ENCODE measurements at regions not wholly inside any gene's neighbourhood (a gene's known extent, or its start where the extent isn't known, plus 50 kb on each side); places are given as distances from the start of the nearest gene placed in this dataset.

GRCh38 chr18:48488388-48488850 is 50.4 kb upstream of the CTIF start:
- no peak for DNase-seq

GRCh38 chr18:48486754-48487153 is 52.1 kb upstream of the CTIF start:
- DNase-seq = no peak

GRCh38 chr18:48485828-48486405 is 52.9 kb upstream of the CTIF start:
- DNase-seq = no peak

GRCh38 chr18:48481092-48481491 is 57.7 kb upstream of the CTIF start:
- no peak for DNase-seq

- no peak for DNase-seq
These were observed 59.3 kb upstream of the CTIF start for GRCh38 chr18:48479531-48479930.

- DNase-seq = no peak
These were observed 61.5 kb upstream of the CTIF start for GRCh38 chr18:48477348-48477747.

- DNase-seq = no peak
These were observed 62.3 kb upstream of the CTIF start for GRCh38 chr18:48476550-48476917.

- DNase-seq = peak; percentile 16
These were observed 62.9 kb upstream of the CTIF start for GRCh38 chr18:48475635-48476549.

GRCh38 chr18:48473816-48474215 is 64.6 kb upstream of the ZBTB7C start:
- no peak for DNase-seq

GRCh38 chr18:48472610-48473009 is 63.4 kb upstream of the ZBTB7C start:
- no peak for DNase-seq

- DNase-seq = no peak
These were observed 61.4 kb upstream of the ZBTB7C start for GRCh38 chr18:48470484-48471180.

GRCh38 chr18:48468151-48468550 is 59.0 kb upstream of the ZBTB7C start:
- no peak for DNase-seq

- DNase-seq = no peak
These were observed 58.0 kb upstream of the ZBTB7C start for GRCh38 chr18:48467231-48467630.

- no peak for DNase-seq
These were observed 53.3 kb upstream of the ZBTB7C start for GRCh38 chr18:48462510-48462909.

- no peak for DNase-seq
These were observed 51.9 kb upstream of the ZBTB7C start for GRCh38 chr18:48460929-48461583.

GRCh38 chr18:48459465-48459864 is 50.3 kb upstream of the ZBTB7C start:
- no peak for DNase-seq

- no peak for DNase-seq
These were observed 49.8 kb upstream of the ZBTB7C start for GRCh38 chr18:48459016-48459415.

Data from NCI-H1436 treated with DMSO at 0.1 percent for 48 hours (cell line).